Endothelial cell (in vitro differentiated cells): ENCODE measurements at regions not wholly inside any gene's neighbourhood (a gene's known extent, or its start where the extent isn't known, plus 50 kb on each side); places are given as distances from the start of the nearest gene placed in this dataset.

Experiments used
- DNase-seq: peaks from one replicate; pipeline ENCODE4 v3.0.0; 2021; ENCODE audit warnings: low spot score
- H3K27ac Mint-ChIP-seq: one replicate; pipeline ENCODE4 v1.8.0; 2021; ENCODE audit warnings: mixed read lengths, inconsistent platforms; ENCODE audit not compliant: unreplicated experiment
- H3K27me3 Mint-ChIP-seq: one replicate; pipeline ENCODE4 v1.8.0; 2021; ENCODE audit warnings: mild to moderate bottlenecking, moderate library complexity, mixed read lengths, inconsistent platforms; ENCODE audit not compliant: unreplicated experiment
- H3K36me3 Mint-ChIP-seq: one replicate; pipeline ENCODE4 v1.8.0; 2021; ENCODE audit warnings: mild to moderate bottlenecking, low read depth, mixed read lengths, inconsistent platforms; ENCODE audit not compliant: unreplicated experiment
- H3K4me1 Mint-ChIP-seq: one replicate; pipeline ENCODE4 v1.8.0; 2021; ENCODE audit warnings: mild to moderate bottlenecking, mixed read lengths, inconsistent platforms; ENCODE audit not compliant: unreplicated experiment
- H3K4me3 Mint-ChIP-seq: one replicate; pipeline ENCODE4 v1.8.0; 2021; ENCODE audit warnings: mild to moderate bottlenecking, mixed read lengths, inconsistent platforms; ENCODE audit not compliant: unreplicated experiment
- H3K9me3 Mint-ChIP-seq: one replicate; pipeline ENCODE4 v1.8.0; 2021; ENCODE audit warnings: mixed read lengths, inconsistent platforms; ENCODE audit not compliant: unreplicated experiment
- CTCF ChIP-seq: fragments of 200-600 bp; sonication (generic); IDR thresholded peaks from one replicate; pipeline ENCODE4 v1.5.0; 2021; ENCODE audit warnings: antibody characterized with exemption; ENCODE audit not compliant: unreplicated experiment
- microRNA-seq: library from miRNA; unstranded; fragments of <30 nt; microRNA quantifications from one replicate; pipeline ENCODE4, GENCODE V29; 2020; ENCODE audit not compliant: unreplicated experiment

GRCh38 chr11:43614214-43614613 is 66.3 kb upstream of the HSD17B12 start:
- TF ChIP-seq CTCF = no peak
- DNase-seq = no peak
- no peaks in the 10 kb centered on the region for H3K27me3 Mint-ChIP-seq

GRCh38 chr11:43619863-43620505 is 60.6 kb upstream of the HSD17B12 start:
- Mint-ChIP-seq H3K4me3 (no peak overlapping the region), H3K27me3 (no peaks in the 10 kb centered on the region), H3K4me1 (no peaks in the 10 kb centered on the region), H3K36me3 (no peaks in the 10 kb centered on the region), H3K9me3 (no peaks in the 10 kb centered on the region), H3K27ac (no peak overlapping the region)
- no peak for DNase-seq
- no peak for TF ChIP-seq CTCF

More at GRCh38 chr11:43614214-43614613, 66.3 kb upstream of the HSD17B12 start:
- no peak overlapping the region for H3K4me3 Mint-ChIP-seq
- peaks cover 5% of the 10 kb centered on the region for H3K9me3 Mint-ChIP-seq
- H3K36me3 Mint-ChIP-seq = peaks cover 4% of the 10 kb centered on the region
- no peak overlapping the region for H3K27ac Mint-ChIP-seq
- no peaks in the 10 kb centered on the region for H3K4me1 Mint-ChIP-seq

GRCh38 chr11:43626798-43627197 is 53.7 kb upstream of the HSD17B12 start:
- Mint-ChIP-seq H3K4me3 (no peak overlapping the region), H3K9me3 (no peaks in the 10 kb centered on the region), H3K36me3 (no peaks in the 10 kb centered on the region), H3K27me3 (no peaks in the 10 kb centered on the region), H3K27ac (no peak overlapping the region), H3K4me1 (peaks cover 2% of the 10 kb centered on the region)
- DNase-seq = no peak
- TF ChIP-seq CTCF = no peak

Small RNA genes lying in the stretch of these regions (microRNA-seq; reads per million reads assigned to microRNA genes)
- 12.0 reads per million, percentile 61 among the genes with 10 or more reads in this experiment for gene MIR129-2
- 1.5 reads per million, percentile 23 among the genes with 10 or more reads in this experiment for gene MIR670
